Liver (tissue), 8 donors: ENCODE measurements at regions not wholly inside any gene's neighbourhood (a gene's known extent, or its start where the extent isn't known, plus 50 kb on each side); places are given as distances from the start of the nearest gene placed in this dataset.

Experiments used
- DNase-seq: peaks from one replicate; pipeline ENCODE4 v3.0.0-alpha.2; 2017; ENCODE audit warnings: low spot score
- H3K27ac ChIP-seq, 2 donors: one replicate each; pipeline ENCODE4 v1.7.0; 2013; ENCODE audit warnings: inconsistent platforms in 2 of 2, low read length in 2 of 2, control low read depth in 1 of 2, low read depth in 1 of 2, mild to moderate bottlenecking in 1 of 2
- H3K27me3 ChIP-seq, 4 donors: one replicate each; pipeline versions ENCODE4 v1.6.1 to v1.7.0; 2013; ENCODE audit warnings: low read length in 3 of 4, inconsistent platforms in 1 of 4, mild to moderate bottlenecking in 1 of 4, moderate library complexity in 1 of 4; ENCODE audit not compliant: control insufficient read depth in 4 of 4, insufficient read depth in 4 of 4
- H3K36me3 ChIP-seq, 4 donors: one replicate each; pipeline versions ENCODE4 v1.6.1 to v1.7.0; 2013; ENCODE audit warnings: low read length in 3 of 4, mild to moderate bottlenecking in 3 of 4, low read depth in 1 of 4, moderate library complexity in 1 of 4; ENCODE audit not compliant: control insufficient read depth in 4 of 4, insufficient read depth in 3 of 4
- H3K4me1 ChIP-seq, 4 donors: one replicate each; pipeline versions ENCODE4 v1.6.1 to v1.7.0; 2013; ENCODE audit warnings: low read length in 3 of 4, mild to moderate bottlenecking in 3 of 4, moderate library complexity in 1 of 4; ENCODE audit not compliant: control insufficient read depth in 4 of 4, insufficient read depth in 4 of 4
- H3K4me3 ChIP-seq, 3 donors: one replicate each; pipeline versions ENCODE4 v1.6.1 to v1.7.0; 2013; ENCODE audit warnings: low read length in 3 of 3, control low read depth in 1 of 3, low read depth in 1 of 3, mild to moderate bottlenecking in 1 of 3
- H3K9ac ChIP-seq, 2 donors: one replicate each; pipeline ENCODE4 v1.7.0; 2013; ENCODE audit warnings: low read length in 2 of 2, mild to moderate bottlenecking in 2 of 2, moderate library complexity in 2 of 2, control low read depth in 1 of 2, low read depth in 1 of 2
- H3K9me3 ChIP-seq, 4 donors: one replicate each; pipeline versions ENCODE4 v1.6.1 to v1.7.0; 2013; ENCODE audit warnings: low read length in 3 of 4; ENCODE audit not compliant: control insufficient read depth in 4 of 4
- ATF3 ChIP-seq: IDR thresholded peaks from 2 replicates; pipeline ENCODE4 v1.6.1; 2016; ENCODE audit warnings: antibody characterized with exemption
- CTCF ChIP-seq: fragments of 150-350 bp; IDR thresholded peaks from 2 replicates; pipeline ENCODE4 v1.5.1; 2017; ENCODE audit warnings: improper control_type of control experiment, low read depth, low read length; ENCODE audit not compliant: missing input control
- EGR1 ChIP-seq, 2 donors: IDR thresholded peaks; 2 replicates each; pipeline ENCODE4 v1.6.1; 2016 to 2018; ENCODE audit warnings: antibody characterized with exemption in 2 of 2, low read depth in 2 of 2
- FOXA1 ChIP-seq: IDR thresholded peaks from 2 replicates; pipeline ENCODE4 v1.6.1; 2016; ENCODE audit warnings: antibody characterized with exemption
- FOXA2 ChIP-seq: IDR thresholded peaks from 2 replicates; pipeline ENCODE4 v1.6.1; 2016; ENCODE audit warnings: antibody characterized with exemption
- GABPA ChIP-seq, 2 donors: IDR thresholded peaks in 1 of 2; conservative IDR thresholded peaks in 1 of 2; 2 replicates each; pipeline ENCODE4 v1.6.1; 2016; ENCODE audit warnings: antibody characterized with exemption in 2 of 2, mild to moderate bottlenecking in 1 of 2, moderate library complexity in 1 of 2
- HNF4A ChIP-seq, 2 donors: conservative IDR thresholded peaks; 2 replicates each; pipeline ENCODE4 v1.6.1; 2016; ENCODE audit warnings: antibody characterized with exemption in 2 of 2, mild to moderate bottlenecking in 2 of 2
- HNF4G ChIP-seq: IDR thresholded peaks from 2 replicates; pipeline ENCODE4 v1.6.1; 2016; ENCODE audit warnings: antibody characterized with exemption
- MAX ChIP-seq: IDR thresholded peaks from 2 replicates; pipeline ENCODE4 v1.6.1; 2016; ENCODE audit warnings: antibody characterized with exemption
- NR2F2 ChIP-seq: IDR thresholded peaks from 2 replicates; pipeline ENCODE4 v1.6.1; 2016; ENCODE audit warnings: antibody characterized with exemption
- RAD21 ChIP-seq, 2 donors: IDR thresholded peaks; 2 replicates each; pipeline ENCODE4 v1.6.1; 2016; ENCODE audit warnings: antibody characterized with exemption in 2 of 2, mild to moderate bottlenecking in 2 of 2
- RXRA ChIP-seq, 2 donors: IDR thresholded peaks; 2 replicates each; pipeline ENCODE4 v1.6.1; 2017 to 2018; ENCODE audit warnings: antibody characterized with exemption in 2 of 2, mild to moderate bottlenecking in 1 of 2
- SP1 ChIP-seq: IDR thresholded peaks from 2 replicates; pipeline ENCODE4 v1.6.1; 2018; ENCODE audit warnings: antibody characterized with exemption, mild to moderate bottlenecking
- TAF1 ChIP-seq: conservative IDR thresholded peaks from 2 replicates; pipeline ENCODE4 v1.6.1; 2016; ENCODE audit warnings: antibody characterized with exemption, mild to moderate bottlenecking
- YY1 ChIP-seq: IDR thresholded peaks from 2 replicates; pipeline ENCODE4 v1.6.1; 2016; ENCODE audit warnings: antibody characterized with exemption, mild to moderate bottlenecking
- ZBTB33 ChIP-seq: IDR thresholded peaks from 2 replicates; pipeline ENCODE4 v1.6.1; 2016; ENCODE audit warnings: antibody characterized with exemption
- WGBS: extraction: QIAGEN DNeasy Blood & Tissue Kit; methylation state at CpG from one replicate; pipeline ENCODE4 v1.1.7; 2013; 5-methylcytosine and 5-hydroxymethylcytosine counted together
- donor health status: healthy.
- donor health status: healthy.
- donor health status: healthy.
- donor health status: healthy.
- donor health status: healthy.

GRCh38 chr3:67920969-67921368 is 266.6 kb upstream of the SUCLG2 start (continued):
- TF ChIP-seq GABPA (IDR thresholded peaks at IDR 0.05 in 1 of 2, conservative IDR thresholded peaks at IDR 0.05 in 1 of 2) (no peak), MAX (no peak), ZBTB33 (no peak), FOXA2 (no peak)

GRCh38 chr3:67920311-67920710 is 265.9 kb upstream of the SUCLG2 start:
- TF ChIP-seq HNF4G, result no peak
- no peak for TF ChIP-seq SP1
- TF ChIP-seq ZBTB33, result no peak
- TF ChIP-seq TAF1, result no peak
- no peak for TF ChIP-seq RXRA (IDR thresholded peaks at IDR 0.05)
- TF ChIP-seq MAX, result no peak
- TF ChIP-seq GABPA (IDR thresholded peaks at IDR 0.05 in 1 of 2, conservative IDR thresholded peaks at IDR 0.05 in 1 of 2), result no peak
- TF ChIP-seq FOXA1, result no peak
- no peak for TF ChIP-seq CTCF
- TF ChIP-seq EGR1 (IDR thresholded peaks at IDR 0.05; ENCODE audit: low read depth in 2 of 2), result no peak
- TF ChIP-seq FOXA2, result no peak
- no peak for TF ChIP-seq RAD21 (IDR thresholded peaks at IDR 0.05)
- 83% methylated on average over 1 of the region's 1 CpG for WGBS

GRCh38 chr3:67916353-67916752 is 261.9 kb upstream of the SUCLG2 start:
- 95% methylated on average over 5 of the region's 5 CpGs for WGBS
- H3K36me3 ChIP-seq, result no peaks in the 10 kb centered on the region
- no peak for DNase-seq
- no peak overlapping the region for H3K4me3 ChIP-seq
- no peaks in the 10 kb centered on the region for H3K27me3 ChIP-seq
- no peak for TF ChIP-seq GABPA (IDR thresholded peaks at IDR 0.05 in 1 of 2, conservative IDR thresholded peaks at IDR 0.05 in 1 of 2)
- no peak for TF ChIP-seq EGR1 (IDR thresholded peaks at IDR 0.05; ENCODE audit: low read depth in 2 of 2)
- no peak for TF ChIP-seq ZBTB33
- no peak for TF ChIP-seq FOXA1
- TF ChIP-seq YY1, result no peak
- no peak for TF ChIP-seq ATF3
- TF ChIP-seq TAF1, result no peak
- no peak for TF ChIP-seq NR2F2
- no peak for TF ChIP-seq SP1
- no peak for TF ChIP-seq CTCF
- no peak for TF ChIP-seq HNF4A (conservative IDR thresholded peaks at IDR 0.05)
- no peak overlapping the region for H3K27ac ChIP-seq
- no peak overlapping the region for H3K9ac ChIP-seq
- H3K9me3 ChIP-seq, result no peaks in the 10 kb centered on the region
- H3K4me1 ChIP-seq, result no peaks in the 10 kb centered on the region

More at GRCh38 chr3:67920311-67920710, 265.9 kb upstream of the SUCLG2 start:
- Histone ChIP-seq H3K9ac (no peak overlapping the region), H3K4me1 (peaks cover 0 to 1% (median 0%) of the 10 kb centered on the region in 4 donors), H3K27ac (no peak overlapping the region), H3K27me3 (no peaks in the 10 kb centered on the region), H3K4me3 (no peak overlapping the region), H3K36me3 (no peaks in the 10 kb centered on the region), H3K9me3 (peaks cover 0 to 4% (median 0%) of the 10 kb centered on the region in 4 donors)
- no peak for DNase-seq
